Astrocyte of the spinal cord (primary cell): ENCODE measurements at regions not wholly inside any gene's neighbourhood (a gene's known extent, or its start where the extent isn't known, plus 50 kb on each side); places are given as distances from the start of the nearest gene placed in this dataset.

Experiments
- DNase-seq: peaks from one replicate; pipeline ENCODE4 v3.0.0; 2011; ENCODE audit warnings: low read depth, low spot score
- H3K4me3 ChIP-seq: 2 replicates; pipeline ENCODE4 v1.5.1; 2011; ENCODE audit warnings: low read depth, mild to moderate bottlenecking, low read length, moderate library complexity
- CTCF ChIP-seq: IDR thresholded peaks from 2 replicates; pipeline ENCODE4 v1.5.1; 2012; ENCODE audit warnings: low read depth, mild to moderate bottlenecking, low read length, inconsistent platforms
- in situ Hi-C: cut with HindIII; loops from 2 replicates; pipeline ENCODE4 v1.10.0; 2017; ENCODE audit warnings: low sequenced_read_pairs

- in situ Hi-C loops, result no loop called here
- DNase-seq, result no peak
- no peak for TF ChIP-seq CTCF
- H3K4me3 ChIP-seq, result no peak overlapping the region
Measured at GRCh38 chr2:22694856-22695255, 690.1 kb upstream of the KLHL29 start.

- no peak for DNase-seq
- no peak overlapping the region for H3K4me3 ChIP-seq
- in situ Hi-C loops, result no loop called here
- TF ChIP-seq CTCF, result no peak
Measured at GRCh38 chr2:22697054-22697788, 687.8 kb upstream of the KLHL29 start.

GRCh38 chr2:22701561-22702160, 683.3 kb upstream of the KLHL29 start:
- no peak for DNase-seq
- TF ChIP-seq CTCF, result no peak
- H3K4me3 ChIP-seq, result no peak overlapping the region
- in situ Hi-C loops, result no loop called here

- in situ Hi-C loops, result no loop called here
- DNase-seq, result no peak
- no peak overlapping the region for H3K4me3 ChIP-seq
Measured at GRCh38 chr2:22703286-22703920, 681.6 kb upstream of the KLHL29 start.

GRCh38 chr2:22719396-22719795, 665.6 kb upstream of the KLHL29 start:
- no peak for TF ChIP-seq CTCF

More at GRCh38 chr2:22703286-22703920, 681.6 kb upstream of the KLHL29 start:
- no peak for TF ChIP-seq CTCF

GRCh38 chr2:22729466-22729865, 655.5 kb upstream of the KLHL29 start:
- no peak for TF ChIP-seq CTCF
- no peak for DNase-seq
- no peak overlapping the region for H3K4me3 ChIP-seq
- in situ Hi-C loops, result no loop called here

More at GRCh38 chr2:22719396-22719795, 665.6 kb upstream of the KLHL29 start:
- H3K4me3 ChIP-seq, result no peak overlapping the region
- no peak for DNase-seq
- in situ Hi-C loops, result no loop called here
